Duodenal mucosa (tissue), 2 donors: ENCODE measurements at regions not wholly inside any gene's neighbourhood (a gene's known extent, or its start where the extent isn't known, plus 50 kb on each side); places are given as distances from the start of the nearest gene placed in this dataset.

Experiments used
- H3K27ac ChIP-seq: one replicate; pipeline ENCODE4 v1.7.0; 2013; ENCODE audit warnings: low read depth, low read length
- H3K27me3 ChIP-seq, 2 donors: one replicate each; pipeline ENCODE4 v1.7.0; 2013; ENCODE audit warnings: low read length in 2 of 2, control low read depth in 1 of 2; ENCODE audit not compliant: insufficient read depth in 2 of 2, control insufficient read depth in 1 of 2
- H3K36me3 ChIP-seq, 2 donors: one replicate each; pipeline ENCODE4 v1.7.0; 2013; ENCODE audit warnings: low read length in 2 of 2, control low read depth in 1 of 2; ENCODE audit not compliant: insufficient read depth in 2 of 2, control insufficient read depth in 1 of 2
- H3K4me1 ChIP-seq, 2 donors: one replicate each; pipeline ENCODE4 v1.7.0; 2013; ENCODE audit warnings: low read length in 2 of 2, control low read depth in 1 of 2; ENCODE audit not compliant: insufficient read depth in 2 of 2, control insufficient read depth in 1 of 2
- H3K4me3 ChIP-seq, 2 donors: one replicate each; pipeline ENCODE4 v1.7.0; 2013; ENCODE audit warnings: low read length in 2 of 2, low read depth in 1 of 2
- H3K9ac ChIP-seq, 2 donors: one replicate each; pipeline ENCODE4 v1.7.0; 2013; ENCODE audit warnings: low read length in 2 of 2, low read depth in 1 of 2
- H3K9me3 ChIP-seq, 2 donors: one replicate each; pipeline ENCODE4 v1.7.0; 2013; ENCODE audit warnings: low read length in 2 of 2, control low read depth in 1 of 2; ENCODE audit not compliant: control insufficient read depth in 1 of 2

- H3K27ac ChIP-seq = no peak overlapping the region
- no peaks in the 10 kb centered on the region for H3K36me3 ChIP-seq
- peaks cover 0 to 5% of the 10 kb centered on the region in 2 donors for H3K27me3 ChIP-seq
Observed at GRCh38 chr3:10583798-10584708, 78.7 kb upstream of the ATP2B2 start.

GRCh38 chr3:10585945-10586344, 80.6 kb upstream of the ATP2B2 start:
- no peaks in the 10 kb centered on the region for H3K36me3 ChIP-seq
- H3K4me1 ChIP-seq = no peaks in the 10 kb centered on the region
- H3K9me3 ChIP-seq = no peaks in the 10 kb centered on the region
- peaks cover 0 to 5% of the 10 kb centered on the region in 2 donors for H3K27me3 ChIP-seq
- H3K27ac ChIP-seq = no peak overlapping the region
- no peak overlapping the region for H3K9ac ChIP-seq
- no peak overlapping the region for H3K4me3 ChIP-seq

More at GRCh38 chr3:10583798-10584708, 78.7 kb upstream of the ATP2B2 start:
- Histone ChIP-seq H3K9me3 (no peaks in the 10 kb centered on the region), H3K9ac (no peak overlapping the region), H3K4me3 (no peak overlapping the region), H3K4me1 (no peaks in the 10 kb centered on the region)

GRCh38 chr3:10594915-10595314, 89.5 kb upstream of the ATP2B2 start:
- no peaks in the 10 kb centered on the region for H3K36me3 ChIP-seq
- no peak overlapping the region for H3K27ac ChIP-seq
- no peaks in the 10 kb centered on the region for H3K4me1 ChIP-seq
- H3K9me3 ChIP-seq = no peaks in the 10 kb centered on the region
- H3K27me3 ChIP-seq = no peaks in the 10 kb centered on the region
- H3K9ac ChIP-seq = no peak overlapping the region
- H3K4me3 ChIP-seq = no peak overlapping the region

- H3K4me3 ChIP-seq = no peak overlapping the region
- H3K4me1 ChIP-seq = no peaks in the 10 kb centered on the region
- H3K9ac ChIP-seq = no peak overlapping the region
- H3K36me3 ChIP-seq = no peaks in the 10 kb centered on the region
- no peaks in the 10 kb centered on the region for H3K9me3 ChIP-seq
- H3K27ac ChIP-seq = no peak overlapping the region
- H3K27me3 ChIP-seq = no peaks in the 10 kb centered on the region
Observed at GRCh38 chr3:10596746-10597448, 91.5 kb upstream of the ATP2B2 start.

GRCh38 chr3:10597733-10598132, 92.3 kb upstream of the ATP2B2 start:
- Histone ChIP-seq H3K4me3 (no peak overlapping the region), H3K27ac (no peak overlapping the region), H3K4me1 (no peaks in the 10 kb centered on the region), H3K9ac (no peak overlapping the region), H3K36me3 (no peaks in the 10 kb centered on the region), H3K9me3 (no peaks in the 10 kb centered on the region), H3K27me3 (no peaks in the 10 kb centered on the region)

GRCh38 chr3:10599017-10599416, 93.6 kb upstream of the ATP2B2 start:
- H3K4me3 ChIP-seq = no peak overlapping the region
- H3K27me3 ChIP-seq = no peaks in the 10 kb centered on the region
- no peak overlapping the region for H3K27ac ChIP-seq
- H3K9me3 ChIP-seq = no peaks in the 10 kb centered on the region
- no peak overlapping the region for H3K9ac ChIP-seq
- H3K4me1 ChIP-seq = no peaks in the 10 kb centered on the region
- no peaks in the 10 kb centered on the region for H3K36me3 ChIP-seq

GRCh38 chr3:10599444-10599843, 94.1 kb upstream of the ATP2B2 start:
- no peaks in the 10 kb centered on the region for H3K36me3 ChIP-seq
- no peak overlapping the region for H3K27ac ChIP-seq
- no peaks in the 10 kb centered on the region for H3K27me3 ChIP-seq
- no peak overlapping the region for H3K4me3 ChIP-seq
- no peaks in the 10 kb centered on the region for H3K9me3 ChIP-seq
- no peak overlapping the region for H3K9ac ChIP-seq
- no peaks in the 10 kb centered on the region for H3K4me1 ChIP-seq

GRCh38 chr3:10600296-10600714, 94.9 kb upstream of the ATP2B2 start:
- H3K27ac ChIP-seq = no peak overlapping the region
- H3K27me3 ChIP-seq = no peaks in the 10 kb centered on the region
- H3K36me3 ChIP-seq = no peaks in the 10 kb centered on the region
- no peak overlapping the region for H3K4me3 ChIP-seq
- no peak overlapping the region for H3K9ac ChIP-seq
- H3K4me1 ChIP-seq = no peaks in the 10 kb centered on the region
- no peaks in the 10 kb centered on the region for H3K9me3 ChIP-seq

- Histone ChIP-seq H3K27ac (no peak overlapping the region), H3K36me3 (no peaks in the 10 kb centered on the region), H3K4me3 (no peak overlapping the region), H3K4me1 (no peaks in the 10 kb centered on the region), H3K27me3 (no peaks in the 10 kb centered on the region), H3K9ac (no peak overlapping the region), H3K9me3 (no peaks in the 10 kb centered on the region)
Observed at GRCh38 chr3:10600726-10601125, 95.3 kb upstream of the ATP2B2 start.

- Histone ChIP-seq H3K27me3 (no peaks in the 10 kb centered on the region), H3K4me1 (no peaks in the 10 kb centered on the region), H3K27ac (no peak overlapping the region), H3K9ac (no peak overlapping the region), H3K36me3 (no peaks in the 10 kb centered on the region), H3K9me3 (no peaks in the 10 kb centered on the region), H3K4me3 (no peak overlapping the region)
Observed at GRCh38 chr3:10601151-10601856, 95.9 kb upstream of the ATP2B2 start.
